H9 (cell line): ENCODE measurements at regions not wholly inside any gene's neighbourhood (a gene's known extent, or its start where the extent isn't known, plus 50 kb on each side); places are given as distances from the start of the nearest gene placed in this dataset.

Experiments used
- DNase-seq: peaks from one replicate; pipeline ENCODE4 v3.0.0-alpha.2; 2017
- H2AFZ ChIP-seq: one replicate; pipeline ENCODE4 v1.6.1; 2013; ENCODE audit warnings: mild to moderate bottlenecking, low read length, control low read depth, moderate library complexity
- H2AK5ac ChIP-seq: 2 replicates; pipeline ENCODE4 v1.6.1; 2013; ENCODE audit warnings: low read length, control low read depth, mixed read lengths; ENCODE audit not compliant: insufficient read length
- H2BK120ac ChIP-seq: one replicate; pipeline ENCODE4 v1.6.1; 2013; ENCODE audit warnings: low read depth, mild to moderate bottlenecking, low read length, control low read depth, inconsistent platforms; ENCODE audit not compliant: poor library complexity, severe bottlenecking
- H2BK12ac ChIP-seq: 2 replicates; pipeline ENCODE4 v1.6.1; 2013; ENCODE audit warnings: low read length, control low read depth, mixed read lengths, low read depth; ENCODE audit not compliant: insufficient read length
- H2BK15ac ChIP-seq: 2 replicates; pipeline ENCODE4 v1.6.1; 2013; ENCODE audit warnings: low read depth, low read length, control low read depth
- H2BK20ac ChIP-seq: one replicate; pipeline ENCODE4 v1.6.1; 2013; ENCODE audit warnings: low read depth, mild to moderate bottlenecking, low read length, control low read depth, inconsistent platforms; ENCODE audit not compliant: poor library complexity, severe bottlenecking
- H2BK5ac ChIP-seq: 2 replicates; pipeline ENCODE4 v1.6.1; 2013; ENCODE audit warnings: low read length, control low read depth, mixed read lengths; ENCODE audit not compliant: insufficient read length
- H3K14ac ChIP-seq: 2 replicates; pipeline ENCODE4 v1.6.1; 2013; ENCODE audit warnings: low read length, control low read depth; ENCODE audit not compliant: insufficient read depth
- H3K18ac ChIP-seq: 2 replicates; pipeline ENCODE4 v1.6.1; 2013; ENCODE audit warnings: low read depth, mild to moderate bottlenecking, mixed read lengths, low read length, control low read depth; ENCODE audit not compliant: insufficient read length
- H3K23ac ChIP-seq: 2 replicates; pipeline ENCODE4 v1.6.1; 2013; ENCODE audit warnings: low read length, control low read depth, mixed read lengths, low read depth; ENCODE audit not compliant: insufficient read length
- H3K23me2 ChIP-seq: 2 replicates; pipeline ENCODE4 v1.6.1; 2013; ENCODE audit warnings: low read depth, mild to moderate bottlenecking, mixed read lengths, low read length, control low read depth; ENCODE audit not compliant: insufficient read length, poor library complexity, severe bottlenecking
- H3K27ac ChIP-seq: 2 replicates; pipeline ENCODE4 v1.5.1; 2013; ENCODE audit warnings: low read length, control low read depth, mixed read lengths, low read depth; ENCODE audit not compliant: insufficient read length
- H3K27me3 ChIP-seq: 2 replicates; pipeline ENCODE4 v1.6.1; 2013; ENCODE audit warnings: low read length, control low read depth, inconsistent platforms; ENCODE audit not compliant: insufficient read depth
- H3K4ac ChIP-seq: 2 replicates; pipeline ENCODE4 v1.6.1; 2013; ENCODE audit warnings: low read depth, mild to moderate bottlenecking, control low read depth, inconsistent platforms, low read length, moderate library complexity
- H3K4me1 ChIP-seq: 2 replicates; pipeline ENCODE4 v1.6.1; 2013; ENCODE audit warnings: low read length, control low read depth, inconsistent platforms; ENCODE audit not compliant: insufficient read depth
- H3K4me2 ChIP-seq: 2 replicates; pipeline ENCODE4 v1.6.1; 2013; ENCODE audit warnings: low read length, control low read depth, mixed read lengths; ENCODE audit not compliant: insufficient read length, insufficient read depth
- H3K56ac ChIP-seq: 2 replicates; pipeline ENCODE4 v1.6.1; 2013; ENCODE audit warnings: low read depth, mild to moderate bottlenecking, mixed read lengths, low read length, control low read depth; ENCODE audit not compliant: insufficient read length
- H3K79me1 ChIP-seq: 2 replicates; pipeline ENCODE4 v1.6.1; 2013; ENCODE audit warnings: low read depth, mild to moderate bottlenecking, moderate library complexity, low read length, control low read depth, inconsistent platforms; ENCODE audit not compliant: insufficient read depth, poor library complexity, severe bottlenecking
- H3K79me2 ChIP-seq: 2 replicates; pipeline ENCODE4 v1.6.1; 2013; ENCODE audit warnings: low read length, control low read depth, inconsistent platforms; ENCODE audit not compliant: insufficient read depth
- H3K9ac ChIP-seq: 2 replicates; pipeline ENCODE4 v1.6.1; 2013; ENCODE audit warnings: low read length, control low read depth, mixed read lengths; ENCODE audit not compliant: insufficient read length; ENCODE audit errors: extremely low read depth
- H3K9me3 ChIP-seq: one replicate; pipeline ENCODE4 v1.6.1; 2013; ENCODE audit warnings: low read depth, low read length, inconsistent platforms; ENCODE audit not compliant: control insufficient read depth
- H3T11ph ChIP-seq: one replicate; pipeline ENCODE4 v1.6.1; 2013; ENCODE audit warnings: mild to moderate bottlenecking, low read length, control low read depth, inconsistent platforms
- H4K20me1 ChIP-seq: one replicate; pipeline ENCODE4 v1.6.1; 2013; ENCODE audit not compliant: control insufficient read depth, insufficient read length, insufficient read depth
- H4K5ac ChIP-seq: 2 replicates; pipeline ENCODE4 v1.6.1; 2013; ENCODE audit warnings: low read depth, mild to moderate bottlenecking, mixed read lengths, low read length, control low read depth; ENCODE audit not compliant: insufficient read length
- H4K8ac ChIP-seq: replicated peaks from 2 replicates; pipeline ENCODE4 v1.6.1; 2013; ENCODE audit warnings: low read length, control low read depth, mixed read lengths, low read depth; ENCODE audit not compliant: insufficient read length
- H4K91ac ChIP-seq: 2 replicates; pipeline ENCODE4 v1.6.1; 2013; ENCODE audit warnings: low read depth, mild to moderate bottlenecking, moderate library complexity, mixed read lengths, low read length, control low read depth; ENCODE audit not compliant: insufficient read length
- H3K27ac Mint-ChIP-seq, 3 experiments: 2 replicates in 2 of 3; 3 replicates in 1 of 3; pipeline ENCODE4 v1.8.0; 2020 to 2021; ENCODE audit warnings: mixed read lengths in 3 of 3, mild to moderate bottlenecking in 1 of 3, moderate library complexity in 1 of 3
- H3K27me3 Mint-ChIP-seq: 2 replicates; pipeline ENCODE4 v1.8.0; 2021; ENCODE audit warnings: low read depth, mild to moderate bottlenecking, moderate library complexity, mixed read lengths
- H3K36me3 Mint-ChIP-seq, 3 experiments: 2 replicates in 2 of 3; 3 replicates in 1 of 3; pipeline ENCODE4 v1.8.0; 2020 to 2021; ENCODE audit warnings: low read depth in 3 of 3, mixed read lengths in 3 of 3; ENCODE audit not compliant: insufficient read depth in 1 of 3
- H3K4me1 Mint-ChIP-seq, 2 experiments: 2 replicates each; pipeline ENCODE4 v1.8.0; 2020; ENCODE audit warnings: mixed read lengths in 2 of 2
- H3K4me3 Mint-ChIP-seq, 2 experiments: 2 replicates in 1 of 2; 3 replicates in 1 of 2; pipeline ENCODE4 v1.8.0; 2020 to 2021; ENCODE audit warnings: mild to moderate bottlenecking in 2 of 2, mixed read lengths in 2 of 2, moderate library complexity in 1 of 2
- H3K9me3 Mint-ChIP-seq, 2 experiments: 2 replicates in 1 of 2; 3 replicates in 1 of 2; pipeline ENCODE4 v1.8.0; 2020; ENCODE audit warnings: mild to moderate bottlenecking in 2 of 2, mixed read lengths in 2 of 2, moderate library complexity in 1 of 2
- CTCF ChIP-seq: fragments of 200-600 bp; sonication (generic); conservative IDR thresholded peaks from 3 replicates; pipeline ENCODE4 v1.8.0; 2021; ENCODE audit warnings: antibody characterized with exemption, mild to moderate bottlenecking
- WGBS: extraction: QIAGEN DNeasy Blood & Tissue Kit; methylation state at CpG from one replicate; pipeline ENCODE4 v1.1.7; 2013; ENCODE audit warnings: missing lambda C conversion rate, low lambda C conversion rate, mixed read lengths; ENCODE audit not compliant: insufficient read length; ENCODE audit errors: extremely low coverage; 5-methylcytosine and 5-hydroxymethylcytosine counted together

- Histone ChIP-seq H3K27me3 (no peaks in the 10 kb centered on the region), H4K91ac (no peak overlapping the region), H3K23me2 (no peaks in the 10 kb centered on the region), H4K8ac (no peak overlapping the region), H3K18ac (no peak overlapping the region), H3K9me3 (no peaks in the 10 kb centered on the region), H2AK5ac (no peak overlapping the region), H2BK12ac (no peak overlapping the region), H2BK15ac (no peak overlapping the region), H4K20me1 (no peaks in the 10 kb centered on the region), H3K79me1 (no peaks in the 10 kb centered on the region), H3K4me2 (no peak overlapping the region), H2BK120ac (no peak overlapping the region), H3K4ac (no peak overlapping the region), H3K9ac (no peak overlapping the region), H3K27ac (no peak overlapping the region), H3K56ac (no peak overlapping the region), H2AFZ (no peak overlapping the region), H3K4me1 (no peaks in the 10 kb centered on the region), H2BK5ac (no peak overlapping the region), H3K79me2 (no peaks in the 10 kb centered on the region), H3K23ac (no peak overlapping the region), H3K14ac (no peak overlapping the region), H4K5ac (no peak overlapping the region), H3T11ph (no peak overlapping the region), H2BK20ac (no peak overlapping the region)
- DNase-seq: no peak
- Mint-ChIP-seq H3K4me1 (no peaks in the 10 kb centered on the region), H3K4me3 (no peak overlapping the region), H3K27me3 (no peaks in the 10 kb centered on the region), H3K27ac (no peak overlapping the region), H3K9me3 (no peaks in the 10 kb centered on the region; a peak in 2 of 5 replicates), H3K36me3 (no peaks in the 10 kb centered on the region; a peak in 1 of 7 replicates)
- TF ChIP-seq CTCF: no peak
- WGBS: no CpG with 5 or more reads among the region's 4 CpGs
These were observed 120.2 kb upstream of the BANK1 start for GRCh38 chr4:101670370-101670769.
